ENCODE measurements at regions not wholly inside any gene's neighbourhood (a gene's known extent, or its start where the extent isn't known, plus 50 kb on each side); places are given as distances from the start of the nearest gene placed in this dataset.

GRCh38 chr7:15921576-15921975 lies 235.1 kb upstream of the MEOX2 start:
- intact Hi-C loops (cut with DNase I; ENCODE audit: low total_unique reads), result no loop called here
- TF ChIP-seq POLR2A (IDR thresholded peaks at IDR 0.05), result no peak
- no peak for TF ChIP-seq CTCF (IDR thresholded peaks at IDR 0.05)
- no peak for TF ChIP-seq EP300 (IDR thresholded peaks at IDR 0.05)
- no peak for TF ChIP-seq POLR2AphosphoS5 (IDR thresholded peaks at IDR 0.05)
- Histone ChIP-seq H3K4me3 (no peak overlapping the region), H3K27me3 (no peaks in the 10 kb centered on the region), H3K36me3 (no peaks in the 10 kb centered on the region), H3K4me1 (no peaks in the 10 kb centered on the region), H3K27ac (no peak overlapping the region), H3K9me3 (peaks cover 0 to 14% (median 6%) of the 10 kb centered on the region in 4 donors)
- DNase-seq, result no peak
- WGBS, 5 donors, result 58 to 78% (median 74%) methylated on average over 3 of the region's 3 CpGs

GRCh38 chr7:15920953-15921352 lies 234.5 kb upstream of the MEOX2 start:
- no peaks in the 10 kb centered on the region for H3K36me3 ChIP-seq
- WGBS, 5 donors, result 79 to 89% (median 85%) methylated on average over 7 of the region's 7 CpGs
- intact Hi-C loops (cut with DNase I; ENCODE audit: low total_unique reads), result no loop called here
- no peak overlapping the region for H3K4me3 ChIP-seq
- TF ChIP-seq POLR2AphosphoS5 (IDR thresholded peaks at IDR 0.05) (no peak), CTCF (IDR thresholded peaks at IDR 0.05) (no peak)
- H3K27me3 ChIP-seq, result no peaks in the 10 kb centered on the region
- H3K9me3 ChIP-seq, result peaks cover 0 to 14% (median 6%) of the 10 kb centered on the region in 4 donors
- H3K27ac ChIP-seq, result no peak overlapping the region
- H3K4me1 ChIP-seq, result no peaks in the 10 kb centered on the region
- no peak for DNase-seq

GRCh38 chr7:15916681-15917380 lies 230.3 kb upstream of the MEOX2 start:
- TF ChIP-seq EP300 (IDR thresholded peaks at IDR 0.05), result no peak
- no peak for TF ChIP-seq CTCF (IDR thresholded peaks at IDR 0.05)
- TF ChIP-seq POLR2A (IDR thresholded peaks at IDR 0.05), result no peak
- no peak for TF ChIP-seq POLR2AphosphoS5 (IDR thresholded peaks at IDR 0.05)
- Histone ChIP-seq H3K9me3 (no peaks in the 10 kb centered on the region), H3K4me1 (no peaks in the 10 kb centered on the region), H3K36me3 (no peaks in the 10 kb centered on the region), H3K27ac (no peak overlapping the region), H3K27me3 (no peaks in the 10 kb centered on the region), H3K4me3 (no peak overlapping the region)
- 57 to 74% (median 70%) methylated on average over 4 of the region's 4 CpGs for WGBS, 5 donors
- intact Hi-C loops (cut with DNase I; ENCODE audit: low total_unique reads), result no loop called here
- DNase-seq, result peak in 1 of 2 donors; percentile 37

GRCh38 chr7:15915686-15916293 lies 229.3 kb upstream of the MEOX2 start:
- H3K27me3 ChIP-seq, result no peaks in the 10 kb centered on the region
- H3K27ac ChIP-seq, result no peak overlapping the region
- TF ChIP-seq POLR2AphosphoS5 (IDR thresholded peaks at IDR 0.05) (no peak), CTCF (IDR thresholded peaks at IDR 0.05) (no peak), POLR2A (IDR thresholded peaks at IDR 0.05) (no peak), EP300 (IDR thresholded peaks at IDR 0.05) (no peak)
- no peaks in the 10 kb centered on the region for H3K4me1 ChIP-seq
- WGBS, 5 donors, result 78 to 89% (median 87%) methylated on average over 6 of the region's 6 CpGs
- no peak for DNase-seq
- no peaks in the 10 kb centered on the region for H3K9me3 ChIP-seq
- intact Hi-C loops (cut with DNase I; ENCODE audit: low total_unique reads), result no loop called here
- no peak overlapping the region for H3K4me3 ChIP-seq
- H3K36me3 ChIP-seq, result no peaks in the 10 kb centered on the region
